Fibroblast of lung (primary cell): ENCODE measurements at regions not wholly inside any gene's neighbourhood (a gene's known extent, or its start where the extent isn't known, plus 50 kb on each side); places are given as distances from the start of the nearest gene placed in this dataset.

Experiments
- CTCF ChIP-seq, 2 donors: IDR thresholded peaks in 1 of 2; conservative IDR thresholded peaks in 1 of 2; 1 replicate in 1 of 2; 2 replicates in 1 of 2; pipeline ENCODE4 v1.5.1; 2011 to 2012; ENCODE audit warnings: low read length in 2 of 2, control low read depth in 1 of 2, inconsistent platforms in 1 of 2, low read depth in 1 of 2, mild to moderate bottlenecking in 1 of 2
- EZH2 ChIP-seq: IDR thresholded peaks from 2 replicates; pipeline ENCODE4 v1.5.1; 2012; ENCODE audit warnings: low read length, control low read depth, mild to moderate bottlenecking; ENCODE audit errors: missing control alignments

GRCh38 chr12:111277570-111277969 lies 91.3 kb downstream of the PHETA1 start:
- TF ChIP-seq EZH2, result no peak
- TF ChIP-seq CTCF (conservative IDR thresholded peaks at IDR 0.05 in 1 of 2, IDR thresholded peaks at IDR 0.05 in 1 of 2; ENCODE audit: low read depth in 1 of 2, low read length in 2 of 2), result no peak
